NCI-H460 (cell line): ENCODE measurements at regions not wholly inside any gene's neighbourhood (a gene's known extent, or its start where the extent isn't known, plus 50 kb on each side); places are given as distances from the start of the nearest gene placed in this dataset.

Source experiments
- DNase-seq: peaks from one replicate; pipeline ENCODE4 v3.0.0-alpha.2; 2016; ENCODE audit warnings: low read depth; ENCODE audit errors: extremely low read depth

GRCh38 chr1:17966341-17966740 is 141.3 kb upstream of the IGSF21 start:
- DNase-seq: no peak

- no peak for DNase-seq
Measured at GRCh38 chr1:17967623-17968255, 139.9 kb upstream of the IGSF21 start.

- DNase-seq: no peak
Measured at GRCh38 chr1:17970757-17971156, 136.8 kb upstream of the IGSF21 start.

- DNase-seq: no peak
Measured at GRCh38 chr1:17973694-17974093, 133.9 kb upstream of the IGSF21 start.

GRCh38 chr1:17976854-17977253 is 130.7 kb upstream of the IGSF21 start:
- DNase-seq: no peak

GRCh38 chr1:17978016-17978415 is 129.6 kb upstream of the IGSF21 start:
- no peak for DNase-seq

GRCh38 chr1:17979815-17980214 is 127.8 kb upstream of the IGSF21 start:
- no peak for DNase-seq

- no peak for DNase-seq
Measured at GRCh38 chr1:17982197-17982596, 125.4 kb upstream of the IGSF21 start.

GRCh38 chr1:17984583-17984982 is 123.0 kb upstream of the IGSF21 start:
- DNase-seq: peak; percentile 14

GRCh38 chr1:17986156-17986555 is 121.4 kb upstream of the IGSF21 start:
- no peak for DNase-seq

- no peak for DNase-seq
Measured at GRCh38 chr1:17990401-17990800, 117.2 kb upstream of the IGSF21 start.

GRCh38 chr1:17991996-17992395 is 115.6 kb upstream of the IGSF21 start:
- no peak for DNase-seq

- DNase-seq: no peak
Measured at GRCh38 chr1:17992800-17993199, 114.8 kb upstream of the IGSF21 start.

- DNase-seq: no peak
Measured at GRCh38 chr1:17994046-17994445, 113.6 kb upstream of the IGSF21 start.

GRCh38 chr1:17995480-17995879 is 112.1 kb upstream of the IGSF21 start:
- no peak for DNase-seq

- no peak for DNase-seq
Measured at GRCh38 chr1:17998889-17999288, 108.7 kb upstream of the IGSF21 start.

GRCh38 chr1:17999884-18000283 is 107.7 kb upstream of the IGSF21 start:
- no peak for DNase-seq

GRCh38 chr1:18001725-18002124 is 105.9 kb upstream of the IGSF21 start:
- DNase-seq: no peak

- no peak for DNase-seq
Measured at GRCh38 chr1:18004278-18004677, 103.3 kb upstream of the IGSF21 start.

- DNase-seq: no peak
Measured at GRCh38 chr1:18005238-18005637, 102.4 kb upstream of the IGSF21 start.

GRCh38 chr1:18007391-18008041 is 100.1 kb upstream of the IGSF21 start:
- DNase-seq: no peak

- DNase-seq: no peak
Measured at GRCh38 chr1:18008081-18008480, 99.5 kb upstream of the IGSF21 start.

GRCh38 chr1:18009055-18009454 is 98.5 kb upstream of the IGSF21 start:
- no peak for DNase-seq
